Glomerular endothelial cell (primary cell): ENCODE measurements at regions not wholly inside any gene's neighbourhood (a gene's known extent, or its start where the extent isn't known, plus 50 kb on each side); places are given as distances from the start of the nearest gene placed in this dataset.
"Not testable (repeated sequence)": the region's sequence is repeated elsewhere in the genome, so short reads cannot be mapped to it uniquely, and the experiment has no call there.

ENCODE experiments used
- DNase-seq: peaks from one replicate; pipeline ENCODE4 v3.0.0-alpha.2; 2011; ENCODE audit warnings: low read depth, low spot score; ENCODE audit errors: extremely low read depth

DNA sequence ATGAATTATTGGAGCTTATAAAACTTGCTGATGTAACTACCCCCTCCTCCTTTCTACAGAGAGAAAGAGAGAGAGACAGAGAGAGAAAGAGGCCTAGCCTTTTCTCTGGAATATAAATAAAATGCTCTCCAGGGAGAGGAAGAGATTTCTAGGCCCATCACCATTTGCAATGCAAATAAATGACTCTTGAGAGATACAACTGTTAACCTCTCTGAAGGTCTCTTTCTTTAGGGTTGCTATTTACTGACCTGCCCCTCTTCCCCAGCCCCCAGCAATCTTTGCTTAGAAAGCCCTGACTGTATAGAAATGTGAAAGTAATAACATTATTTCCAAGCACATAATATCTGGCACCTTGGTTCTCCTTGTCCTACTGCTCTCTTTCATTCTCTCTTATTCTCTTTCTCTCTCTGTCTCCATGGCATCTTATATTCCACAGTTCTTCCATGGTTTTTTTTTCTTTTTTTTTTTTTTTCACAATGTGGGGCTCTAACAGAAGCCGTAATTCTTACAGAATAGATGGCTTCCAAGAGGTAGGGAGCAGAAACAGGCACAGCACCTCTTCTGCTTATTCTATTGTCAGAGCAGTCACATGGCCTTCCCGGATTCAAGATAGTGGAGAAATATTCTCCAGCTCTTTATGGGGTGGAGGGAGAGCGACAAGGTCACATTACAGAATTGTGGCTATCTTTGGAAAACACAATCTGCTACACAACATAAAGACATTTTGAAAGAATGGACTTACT lies 1087.9 kb upstream of the NUDT12 start:
- DNase-seq = no peak

DNA sequence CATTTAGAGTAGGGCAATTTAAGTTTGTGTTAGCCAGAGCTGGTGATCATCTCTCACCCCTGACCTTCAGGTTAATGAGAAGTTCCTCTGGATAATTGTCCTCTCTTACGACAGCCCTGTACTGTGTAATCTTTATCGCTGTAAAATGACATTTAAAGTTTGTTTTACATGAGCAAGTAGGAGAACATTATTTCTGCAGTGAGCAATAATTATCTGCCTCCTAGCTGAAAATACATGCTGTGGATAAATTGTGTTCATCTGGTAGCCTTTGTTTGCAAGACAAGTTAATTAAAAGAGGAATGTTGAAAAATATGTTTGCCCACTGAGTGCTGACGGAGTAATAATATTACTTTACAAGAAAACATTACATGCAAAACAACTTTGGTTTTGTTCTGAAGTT lies 1083.8 kb upstream of the NUDT12 start:
- no peak for DNase-seq

DNA sequence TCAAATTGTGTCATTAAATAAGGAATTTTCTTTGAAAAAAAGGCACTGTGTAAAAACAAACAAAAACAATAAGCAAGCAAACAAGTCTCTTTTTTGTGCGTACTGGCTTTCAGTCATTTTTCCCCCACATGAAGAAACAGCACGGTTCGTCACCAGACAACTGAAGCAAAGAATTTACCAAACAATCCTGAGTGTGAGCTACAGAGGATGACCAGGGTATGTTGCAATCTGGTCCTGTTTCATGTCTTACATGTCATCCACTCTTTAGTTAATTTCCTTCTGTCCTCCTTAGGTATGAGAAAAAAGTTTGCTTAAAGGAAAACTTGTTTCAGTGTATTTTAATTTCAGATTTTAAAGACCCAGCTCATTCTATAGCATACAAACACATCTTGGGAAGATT lies 1080.7 kb upstream of the NUDT12 start:
- DNase-seq = no peak

DNA sequence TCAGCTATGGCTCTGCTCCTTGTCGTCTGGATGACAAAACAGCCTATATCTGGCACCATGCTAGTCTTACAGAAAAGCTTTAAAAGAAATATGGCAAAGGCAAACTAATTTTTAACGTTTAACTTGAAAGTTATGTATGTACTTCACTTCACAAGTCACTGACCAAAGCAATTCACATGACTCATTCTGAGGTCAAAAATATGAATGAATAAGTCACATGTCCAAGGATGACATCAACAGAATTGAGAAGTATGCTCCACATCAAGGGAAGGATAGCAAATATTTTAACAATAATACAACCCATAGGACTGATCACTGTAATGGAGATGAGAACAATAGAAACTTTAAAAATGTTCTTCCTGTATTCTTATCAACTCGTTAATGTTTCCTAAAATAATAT lies 1072.6 kb upstream of the NUDT12 start:
- DNase-seq = no peak

DNA sequence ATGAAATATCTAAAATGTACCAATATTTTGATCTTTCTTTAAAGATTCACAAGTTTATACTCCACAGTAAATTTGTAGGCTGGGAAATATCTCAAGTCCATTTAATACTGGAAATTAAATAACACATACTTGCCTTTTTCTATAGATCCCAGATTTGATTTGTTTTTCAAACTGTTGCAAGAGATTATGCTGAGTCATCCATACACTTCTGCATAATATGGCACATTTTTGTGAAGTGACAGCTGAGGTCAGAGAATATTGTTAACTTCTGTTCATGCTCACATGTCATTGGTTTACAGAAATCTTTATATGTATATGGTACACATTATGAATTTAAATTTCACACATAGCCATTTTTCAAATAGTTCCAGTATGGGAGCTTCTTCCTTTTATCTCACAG lies 1066.3 kb upstream of the NUDT12 start:
- DNase-seq = no peak

DNA sequence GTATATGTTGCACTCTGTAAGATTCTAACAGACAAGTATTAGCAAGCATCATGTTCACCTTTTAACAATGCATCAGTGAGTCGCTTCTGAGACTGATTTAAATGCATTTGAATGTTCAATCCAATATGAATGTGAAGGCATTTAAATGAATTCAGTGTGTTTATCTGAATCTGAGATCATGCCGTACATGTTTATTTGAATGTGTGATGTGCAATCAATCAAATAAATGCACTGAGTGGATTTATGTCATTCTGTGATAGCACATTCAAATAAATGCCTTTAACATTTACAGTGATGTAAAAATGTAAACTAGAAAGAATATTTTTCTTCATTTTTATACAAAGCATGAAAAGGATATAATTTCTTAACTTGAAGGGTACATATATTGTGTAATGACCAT lies 1063.5 kb upstream of the NUDT12 start:
- no peak for DNase-seq

DNA sequence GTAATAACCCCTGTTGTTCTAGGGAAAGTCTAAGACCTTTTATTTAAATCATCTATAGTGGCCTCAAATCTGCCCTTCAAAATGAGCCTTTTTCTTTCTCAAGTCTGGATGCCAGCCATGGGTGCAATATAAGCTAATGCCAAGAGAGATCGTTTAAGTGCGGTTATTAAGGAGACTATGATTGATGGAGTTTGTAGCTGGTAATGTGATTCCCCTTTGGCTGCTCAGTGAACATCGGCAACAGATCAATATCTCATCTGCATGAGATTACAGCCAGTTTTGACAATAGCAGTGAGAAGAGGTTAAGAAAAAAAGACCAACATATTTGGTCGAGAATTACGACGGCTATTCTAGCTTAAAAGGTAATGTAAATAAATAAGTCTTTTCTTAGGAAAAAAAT lies 1049.4 kb upstream of the NUDT12 start:
- DNase-seq = no peak

DNA sequence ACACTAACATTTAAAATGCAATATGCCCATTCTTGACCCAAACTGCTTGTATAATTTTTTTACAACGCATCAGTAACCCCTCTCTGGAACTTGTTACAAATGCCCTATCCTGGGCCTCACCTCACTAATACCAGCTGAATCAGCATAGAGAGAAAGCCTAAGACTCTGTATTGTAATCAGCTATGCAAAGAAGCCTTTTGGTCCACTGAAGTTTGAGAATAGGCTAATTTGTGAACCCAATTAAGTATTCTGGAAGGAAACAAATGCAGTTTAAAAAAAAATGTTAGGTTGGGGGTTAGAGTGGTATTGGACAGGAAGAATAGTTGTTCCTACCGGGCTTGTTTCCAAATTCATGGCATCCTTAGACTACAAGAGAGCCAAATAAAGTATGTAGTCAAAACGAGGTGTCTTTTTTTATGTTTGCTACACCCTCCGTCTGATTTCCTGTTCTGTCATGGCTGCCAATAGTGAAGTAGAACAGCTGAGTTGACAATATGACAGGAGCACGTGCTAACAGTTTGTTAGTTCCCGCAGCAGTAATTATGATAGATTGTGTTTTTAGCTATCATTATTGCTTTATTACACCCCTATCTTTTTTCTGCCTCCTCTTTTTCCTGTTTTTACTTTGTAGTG lies 1048.7 kb upstream of the NUDT12 start:
- DNase-seq = no peak

DNA sequence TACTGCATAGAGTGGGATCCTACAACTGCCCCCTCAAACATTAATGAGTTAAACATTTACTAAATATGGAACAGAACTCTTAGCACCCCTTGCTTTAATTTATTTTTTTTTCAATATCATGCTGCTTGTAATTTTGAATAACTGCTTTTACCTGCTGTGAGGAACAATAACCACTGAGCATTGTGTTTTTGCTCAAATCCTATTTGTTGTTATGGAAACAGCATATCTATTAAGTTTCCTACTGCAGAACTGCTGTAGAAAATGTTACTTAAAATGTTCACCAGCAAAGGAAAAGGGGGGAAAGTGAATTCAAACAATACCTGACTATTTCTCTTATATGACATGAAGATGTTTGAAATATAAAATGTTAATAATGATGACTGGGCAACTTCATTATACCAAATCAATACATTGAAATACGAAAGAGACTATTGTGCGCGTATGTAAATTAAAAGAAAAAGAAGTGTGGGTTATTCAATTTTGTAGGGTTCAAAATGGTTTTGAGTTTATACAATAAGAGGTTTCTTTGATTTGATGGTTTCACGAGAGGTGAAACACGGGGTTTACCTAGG lies 1043.8 kb upstream of the NUDT12 start:
- no peak for DNase-seq

DNA sequence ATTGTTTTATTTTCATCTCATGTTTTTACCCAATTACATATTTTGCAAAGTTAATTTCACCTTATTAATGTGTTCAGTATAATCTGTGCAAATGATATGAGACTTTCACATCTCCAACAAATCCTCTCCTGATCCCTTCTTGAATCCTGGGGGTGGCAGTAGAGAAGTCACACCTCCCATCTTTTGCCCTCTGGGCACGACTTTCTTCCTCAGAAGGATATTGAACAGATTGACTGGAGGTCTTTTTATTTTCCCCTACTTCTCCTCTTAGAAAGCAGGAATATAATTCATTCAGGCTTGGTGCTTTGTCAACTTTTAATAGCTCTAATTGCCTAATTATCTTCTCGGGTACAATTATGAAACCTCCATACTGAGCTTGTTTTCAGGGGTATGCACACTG lies 1037.1 kb upstream of the NUDT12 start:
- no peak for DNase-seq

DNA sequence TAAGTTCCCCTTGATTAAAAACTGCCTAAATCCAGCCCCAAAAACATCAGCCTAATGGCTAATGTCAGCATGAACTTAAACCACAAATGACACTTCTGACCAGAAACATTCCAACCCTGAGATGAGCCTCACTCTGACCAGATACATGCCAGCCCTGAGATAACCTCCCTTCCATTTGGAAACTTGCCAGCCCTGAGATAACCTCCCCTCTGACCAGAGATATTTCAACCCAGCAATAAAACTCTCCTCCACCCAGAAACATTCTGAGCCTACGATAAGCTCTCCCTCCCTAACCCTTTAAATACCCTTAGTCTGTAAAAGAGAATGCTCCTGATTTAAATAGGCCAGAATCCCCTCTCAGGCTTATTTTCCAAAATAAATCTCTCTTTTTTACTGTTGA lies 1035.7 kb upstream of the NUDT12 start:
- no peak for DNase-seq

DNA sequence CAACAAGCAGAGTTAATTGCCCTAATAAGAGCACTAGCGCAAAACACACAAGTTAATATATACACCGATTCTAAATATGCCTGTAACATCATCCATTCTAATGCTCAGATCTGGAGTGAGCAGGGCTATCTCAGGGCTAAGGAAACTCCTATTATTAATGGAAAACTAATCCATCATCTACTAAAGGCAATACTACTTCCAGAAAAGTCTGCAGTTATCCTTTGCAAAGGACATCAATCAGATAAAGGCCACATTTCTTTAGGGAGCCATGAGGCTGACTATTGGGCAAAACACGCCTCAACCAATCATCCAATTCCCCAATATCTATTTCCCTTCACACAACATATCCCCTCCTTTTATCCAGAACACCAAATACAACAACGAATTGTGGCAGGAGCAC lies 1032.3 kb upstream of the NUDT12 start:
- DNase-seq = no peak

DNA sequence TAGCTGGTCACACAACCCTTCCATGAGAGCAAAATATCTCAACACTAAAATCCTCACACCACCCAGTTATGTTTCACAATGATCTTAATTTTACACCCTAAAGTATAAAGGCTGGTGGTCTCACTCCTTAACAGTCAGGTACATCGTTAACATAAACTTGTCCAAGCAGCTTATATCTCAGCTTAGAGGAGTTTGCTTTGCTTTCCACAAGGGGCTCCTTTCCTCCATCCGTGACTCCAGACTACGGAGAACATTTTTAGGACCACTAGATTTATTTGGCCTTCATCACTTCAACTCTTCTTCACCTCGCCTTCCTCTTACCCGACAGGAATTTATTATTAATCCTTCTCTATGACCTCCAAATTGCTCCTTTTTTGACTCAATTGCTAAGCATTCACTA lies 1014.1 kb upstream of the NUDT12 start:
- no peak for DNase-seq

DNA sequence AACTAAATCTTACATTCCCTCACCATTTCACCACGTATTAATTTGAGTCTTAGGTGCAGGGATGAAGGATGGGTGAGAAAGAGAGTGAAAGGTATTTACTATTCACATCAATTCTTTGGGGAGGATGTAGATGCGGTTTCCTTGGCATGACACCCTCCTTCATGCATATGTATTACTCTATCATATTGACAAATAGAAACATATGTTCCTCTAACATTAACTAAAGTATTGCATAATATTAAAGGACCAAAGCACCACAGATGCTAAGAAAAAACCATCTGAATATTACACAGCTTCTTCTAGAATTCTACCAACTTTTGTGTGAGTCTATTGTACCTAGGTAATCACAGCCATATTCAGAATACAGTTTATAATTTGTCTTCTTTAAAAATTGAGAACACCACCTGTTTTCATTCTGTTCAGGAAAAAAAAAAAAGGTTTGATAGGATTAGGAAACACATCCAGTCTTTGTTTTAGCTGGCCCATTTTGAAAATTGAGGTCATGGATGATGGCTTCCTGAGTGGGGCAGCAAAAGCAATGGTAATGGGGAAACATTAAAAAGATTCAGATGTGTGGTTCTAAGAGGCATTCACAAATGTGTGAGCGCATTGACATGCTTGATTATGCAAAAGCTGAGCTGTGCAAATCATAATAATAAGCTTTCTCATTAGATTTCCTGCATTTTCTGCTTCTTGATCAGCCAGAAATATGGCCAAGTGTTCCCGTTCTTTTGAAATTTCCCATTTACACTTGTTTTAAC lies 1011.5 kb upstream of the NUDT12 start:
- DNase-seq = no peak

DNA sequence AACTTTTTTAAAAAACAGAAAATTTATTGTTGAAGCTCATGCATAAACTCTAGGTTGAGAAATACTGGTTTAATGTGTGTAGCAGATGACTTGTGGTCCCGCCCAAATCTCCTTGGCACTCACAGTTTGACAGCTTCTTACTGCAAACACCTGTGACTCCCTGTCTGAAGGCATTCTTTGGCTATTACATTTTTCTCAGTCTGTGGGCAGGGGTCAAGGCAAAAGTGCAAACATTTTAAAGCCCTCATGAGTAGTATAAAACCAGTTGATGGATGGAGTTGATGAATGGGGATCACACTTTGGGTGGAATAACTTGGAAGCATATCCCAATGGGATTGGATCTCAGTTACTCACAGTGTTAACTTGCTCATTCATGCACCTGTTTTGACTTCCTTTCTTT lies 1007.0 kb upstream of the NUDT12 start:
- no peak for DNase-seq

DNA sequence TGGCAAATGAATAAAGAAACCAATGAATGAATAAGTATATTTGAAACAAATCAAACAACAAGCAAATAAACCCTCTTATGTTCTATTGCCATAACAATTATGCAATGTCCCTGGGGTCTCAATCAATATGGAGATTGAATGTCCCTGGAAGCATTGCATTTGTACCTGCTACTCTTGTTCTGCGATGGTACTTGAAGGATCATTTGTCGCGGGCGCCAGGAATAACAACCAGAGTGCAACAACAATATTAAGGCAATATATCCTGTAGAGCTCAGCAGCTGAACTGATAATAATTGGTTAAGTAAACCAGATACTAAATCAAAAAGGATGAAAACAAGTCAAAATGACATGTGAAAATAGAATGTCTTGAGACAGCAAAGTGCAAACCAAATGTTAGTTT lies 1001.9 kb upstream of the NUDT12 start:
- no peak for DNase-seq

DNA sequence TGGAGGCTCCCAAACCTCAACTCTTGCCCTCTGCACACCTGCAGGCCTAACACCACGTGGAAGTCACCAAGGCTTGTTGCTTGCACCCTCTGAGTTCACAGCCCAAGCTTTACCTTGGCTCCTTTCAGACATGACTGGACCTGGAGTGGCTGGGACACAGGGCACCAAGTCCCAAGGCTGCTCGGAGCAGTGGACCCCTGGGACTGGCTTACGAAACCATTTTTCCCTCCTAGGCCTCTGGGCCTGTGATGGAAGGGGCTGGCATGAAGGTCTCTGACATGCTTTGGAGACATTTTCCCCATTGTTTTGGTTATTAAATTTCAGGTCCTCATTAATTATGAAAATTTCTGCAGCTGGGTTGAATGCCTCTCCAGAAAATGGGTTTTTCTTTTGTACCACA lies 994.4 kb upstream of the NUDT12 start:
- DNase-seq = no peak

DNA sequence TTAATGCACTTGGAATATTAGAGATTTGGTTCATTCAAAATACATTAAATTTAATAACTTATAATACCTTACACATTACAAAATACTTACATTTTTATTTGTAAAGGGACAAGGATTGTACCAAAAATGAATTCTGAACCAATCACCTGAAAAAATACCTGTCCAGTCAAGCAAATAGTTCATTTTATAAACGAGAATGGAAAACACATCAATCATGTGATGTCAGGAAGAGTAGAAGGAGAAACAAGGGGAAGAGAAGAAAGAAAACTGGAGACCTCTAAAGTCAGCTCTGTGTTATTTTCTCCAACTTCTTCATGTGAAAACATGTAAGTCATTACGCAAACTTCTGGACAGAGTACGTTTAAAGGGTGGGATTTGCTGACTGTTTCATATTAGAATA lies 989.0 kb upstream of the NUDT12 start:
- no peak for DNase-seq

DNA sequence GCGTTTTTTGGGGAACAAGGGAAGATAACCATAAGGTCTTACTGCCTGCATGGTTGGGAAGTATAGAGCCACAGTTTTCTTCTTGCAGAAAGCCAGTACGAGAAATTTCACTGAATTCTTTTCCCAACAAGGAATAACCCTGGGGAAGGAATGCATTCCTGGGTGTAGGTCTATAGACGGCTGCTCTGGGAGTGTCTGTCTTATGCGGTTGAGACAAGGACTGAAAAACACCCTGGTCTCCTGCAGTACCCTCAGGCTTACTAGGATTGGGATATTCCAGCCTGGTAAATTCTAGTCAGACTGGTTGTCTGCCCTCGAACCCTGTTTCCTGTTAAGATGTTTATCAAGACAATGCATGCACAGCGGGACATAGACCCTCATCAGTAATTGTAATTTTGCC lies 984.3 kb upstream of the NUDT12 start:
- DNase-seq = not testable (repeated sequence)

DNA sequence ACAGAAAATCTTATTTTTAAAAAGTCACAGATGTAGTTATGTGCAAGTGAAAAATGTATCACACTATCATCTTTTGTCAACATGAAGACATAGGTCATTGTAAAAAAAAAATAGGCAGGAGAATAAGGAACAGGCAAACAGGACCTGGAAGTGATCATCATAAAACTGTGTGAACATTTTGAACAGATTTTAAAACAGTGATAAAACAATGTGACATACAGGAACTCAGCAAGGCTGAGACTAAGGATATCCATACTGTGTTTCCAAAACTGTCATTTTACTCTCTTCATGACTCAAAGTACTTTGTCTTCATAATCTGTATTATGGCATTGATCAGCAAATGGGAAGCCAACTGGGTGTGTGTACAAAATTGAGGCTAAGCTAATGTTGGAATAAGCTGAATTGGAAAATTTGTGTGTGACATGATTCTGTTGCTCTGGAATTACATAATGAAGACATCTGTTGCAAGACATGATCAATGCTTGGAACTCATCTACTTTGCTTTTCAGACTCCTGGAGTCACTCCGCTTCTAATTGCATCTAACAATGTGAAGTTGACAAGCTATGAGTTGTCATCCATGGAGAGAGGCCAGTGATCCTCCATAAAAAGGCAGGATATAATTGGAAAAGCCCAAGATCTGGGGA lies 978.7 kb upstream of the NUDT12 start:
- no peak for DNase-seq

DNA sequence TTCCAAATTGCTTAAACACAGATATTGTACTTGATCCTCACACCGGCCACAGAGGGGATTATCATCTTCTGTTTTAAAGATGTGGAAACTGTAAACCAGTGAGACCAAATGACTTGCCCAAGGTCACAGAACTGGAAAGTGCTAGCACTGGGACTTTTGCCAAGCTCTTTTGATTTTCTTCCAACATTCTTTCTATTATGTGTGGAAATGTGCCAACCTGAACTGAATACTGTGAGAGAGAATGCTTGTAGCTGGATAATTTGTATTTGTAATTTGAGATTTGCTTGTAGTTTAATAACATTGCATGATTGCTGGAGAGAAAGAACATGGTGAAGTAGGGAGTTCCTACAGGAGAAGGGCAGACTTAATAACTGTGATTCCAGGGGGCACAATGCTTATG lies 977.9 kb upstream of the NUDT12 start:
- no peak for DNase-seq
